ENCODE measurements at regions not wholly inside any gene's neighbourhood (a gene's known extent, or its start where the extent isn't known, plus 50 kb on each side); places are given as distances from the start of the nearest gene placed in this dataset.

- DNase-seq (ENCODE audit: extremely low read depth, insufficient read length) = no peak
- Histone ChIP-seq H3K36me3 (ENCODE audit: control insufficient read depth, insufficient read depth, low read length) (no peaks in the 10 kb centered on the region), H3K4me3 (replicated peaks; ENCODE audit: low read depth, low read length) (no peak overlapping the region), H3K27me3 (replicated peaks; ENCODE audit: control insufficient read depth, insufficient read depth, low read length) (no peaks in the 10 kb centered on the region)
- TF ChIP-seq CTCF (IDR thresholded peaks at IDR 0.05; ENCODE audit: insufficient read depth, low read length, poor library complexity, severe bottlenecking) = no peak
Observed at GRCh38 chr1:53378061-53378460, 50.2 kb upstream of the LRP8 start.

GRCh38 chr1:53378932-53379661 lies 51.2 kb upstream of the LRP8 start:
- Histone ChIP-seq H3K36me3 (ENCODE audit: control insufficient read depth, insufficient read depth, low read length) (no peaks in the 10 kb centered on the region), H3K4me3 (replicated peaks; ENCODE audit: low read depth, low read length) (no peak overlapping the region), H3K27me3 (replicated peaks; ENCODE audit: control insufficient read depth, insufficient read depth, low read length) (no peaks in the 10 kb centered on the region)
- no peak for TF ChIP-seq CTCF (IDR thresholded peaks at IDR 0.05; ENCODE audit: insufficient read depth, low read length, poor library complexity, severe bottlenecking)
- DNase-seq (ENCODE audit: extremely low read depth, insufficient read length) = no peak

DNA sequence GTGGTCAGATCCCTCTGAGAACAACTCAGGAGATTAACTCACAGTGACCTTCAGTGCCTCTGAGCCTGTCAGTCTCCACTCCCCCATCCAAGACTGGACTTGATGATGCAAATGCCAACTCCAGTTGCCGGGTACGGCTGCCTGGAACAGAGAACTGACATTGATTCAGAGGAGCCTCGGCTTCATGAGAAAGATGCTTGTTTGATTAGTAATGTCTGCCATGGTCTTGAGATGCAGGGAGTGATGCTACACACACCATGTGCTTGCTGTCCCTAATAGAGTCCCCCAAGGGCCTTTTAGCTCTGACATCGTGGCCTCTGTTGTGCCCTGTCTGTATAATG lies 51.8 kb upstream of the LRP8 start:
- no peaks in the 10 kb centered on the region for H3K27me3 ChIP-seq (replicated peaks; ENCODE audit: control insufficient read depth, insufficient read depth, low read length)
- TF ChIP-seq CTCF (IDR thresholded peaks at IDR 0.05; ENCODE audit: insufficient read depth, low read length, poor library complexity, severe bottlenecking) = no peak
- DNase-seq (ENCODE audit: extremely low read depth, insufficient read length) = no peak
- no peaks in the 10 kb centered on the region for H3K36me3 ChIP-seq (ENCODE audit: control insufficient read depth, insufficient read depth, low read length)
- H3K4me3 ChIP-seq (replicated peaks; ENCODE audit: low read depth, low read length) = no peak overlapping the region

DNA sequence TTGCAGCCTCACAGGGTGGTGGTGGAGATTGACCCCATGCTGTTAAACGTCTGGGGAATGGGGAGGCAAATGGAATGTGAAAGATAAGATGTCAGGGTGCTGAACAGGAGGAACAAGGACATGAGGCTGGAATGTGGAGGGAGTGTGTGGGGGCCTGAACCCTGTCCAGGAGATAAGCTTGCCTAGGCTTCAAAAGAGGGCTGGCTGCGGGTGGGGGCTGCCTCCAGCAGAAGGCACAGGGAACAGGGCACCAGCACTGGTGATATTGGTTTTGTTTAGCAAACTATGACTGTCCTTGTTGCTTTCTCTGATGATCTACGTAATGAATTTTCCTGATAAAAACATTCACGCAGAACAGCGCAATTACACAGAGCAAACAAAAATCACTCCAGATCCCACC lies 52.4 kb upstream of the LRP8 start:
- DNase-seq (ENCODE audit: extremely low read depth, insufficient read length) = no peak
- Histone ChIP-seq H3K4me3 (replicated peaks; ENCODE audit: low read depth, low read length) (no peak overlapping the region), H3K36me3 (ENCODE audit: control insufficient read depth, insufficient read depth, low read length) (no peaks in the 10 kb centered on the region), H3K27me3 (replicated peaks; ENCODE audit: control insufficient read depth, insufficient read depth, low read length) (no peaks in the 10 kb centered on the region)
- no peak for TF ChIP-seq CTCF (IDR thresholded peaks at IDR 0.05; ENCODE audit: insufficient read depth, low read length, poor library complexity, severe bottlenecking)

DNA sequence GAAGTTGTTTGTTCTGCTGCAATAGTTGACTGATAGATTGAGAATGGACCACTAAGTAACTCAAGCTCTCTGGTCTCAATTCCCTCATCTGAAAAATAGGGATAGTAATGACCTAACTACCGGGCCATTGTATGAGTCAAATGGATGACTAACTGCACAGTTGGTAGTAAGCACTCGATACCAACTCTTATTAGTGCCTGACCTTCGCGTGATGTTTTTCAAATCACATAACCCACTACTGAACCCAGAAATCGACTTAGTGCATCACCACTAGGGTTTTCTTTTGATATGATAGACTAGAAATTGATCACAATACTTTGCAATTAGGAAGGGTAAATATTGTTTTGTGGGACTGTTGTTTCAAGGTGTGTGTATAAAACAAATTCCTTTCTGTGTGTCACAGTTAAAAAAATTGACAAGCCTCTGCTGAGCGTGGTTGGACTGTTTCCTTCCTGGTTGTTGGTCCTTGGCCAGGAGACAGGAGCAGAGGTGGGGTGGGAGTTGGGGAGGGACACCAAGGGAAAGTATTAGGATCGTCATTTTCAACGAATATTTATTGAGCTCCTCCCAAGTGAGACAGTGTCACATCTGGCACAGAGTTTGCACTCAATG lies 54.0 kb upstream of the LRP8 start:
- DNase-seq (ENCODE audit: extremely low read depth, insufficient read length) = no peak
- TF ChIP-seq CTCF (IDR thresholded peaks at IDR 0.05; ENCODE audit: insufficient read depth, low read length, poor library complexity, severe bottlenecking) = no peak
- Histone ChIP-seq H3K4me3 (replicated peaks; ENCODE audit: low read depth, low read length) (no peak overlapping the region), H3K36me3 (ENCODE audit: control insufficient read depth, insufficient read depth, low read length) (no peaks in the 10 kb centered on the region), H3K27me3 (replicated peaks; ENCODE audit: control insufficient read depth, insufficient read depth, low read length) (no peaks in the 10 kb centered on the region)

All from GM06990 (cell line).